GM19452 (cell line): ENCODE measurements at regions not wholly inside any gene's neighbourhood (a gene's known extent, or its start where the extent isn't known, plus 50 kb on each side); places are given as distances from the start of the nearest gene placed in this dataset.

Experiments used
- ATAC-seq: cut with Tn5 transposase; IDR thresholded peaks from one replicate; pipeline ENCODE4 v1.9.1; 2021; ENCODE audit not compliant: unreplicated experiment

DNA sequence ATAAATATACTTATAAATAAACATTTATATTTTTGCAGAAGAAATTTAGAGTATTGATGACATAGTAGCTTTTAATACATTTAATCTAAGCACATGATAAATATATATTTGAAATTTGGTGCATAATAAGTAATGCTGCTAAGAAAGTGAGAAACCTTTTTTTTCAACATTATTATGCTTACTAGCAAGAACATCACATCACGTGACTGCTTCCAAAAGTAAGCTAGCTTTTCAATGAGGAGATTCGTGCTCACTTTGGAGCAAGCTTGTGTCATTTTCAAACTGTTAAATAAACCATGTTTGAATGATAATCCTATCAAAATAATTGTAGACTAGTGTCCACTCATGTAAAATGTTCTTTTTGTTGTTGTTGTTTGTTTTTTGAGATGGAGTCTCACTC is 109.0 kb upstream of the SLC4A7 start:
- no peak for ATAC-seq

DNA sequence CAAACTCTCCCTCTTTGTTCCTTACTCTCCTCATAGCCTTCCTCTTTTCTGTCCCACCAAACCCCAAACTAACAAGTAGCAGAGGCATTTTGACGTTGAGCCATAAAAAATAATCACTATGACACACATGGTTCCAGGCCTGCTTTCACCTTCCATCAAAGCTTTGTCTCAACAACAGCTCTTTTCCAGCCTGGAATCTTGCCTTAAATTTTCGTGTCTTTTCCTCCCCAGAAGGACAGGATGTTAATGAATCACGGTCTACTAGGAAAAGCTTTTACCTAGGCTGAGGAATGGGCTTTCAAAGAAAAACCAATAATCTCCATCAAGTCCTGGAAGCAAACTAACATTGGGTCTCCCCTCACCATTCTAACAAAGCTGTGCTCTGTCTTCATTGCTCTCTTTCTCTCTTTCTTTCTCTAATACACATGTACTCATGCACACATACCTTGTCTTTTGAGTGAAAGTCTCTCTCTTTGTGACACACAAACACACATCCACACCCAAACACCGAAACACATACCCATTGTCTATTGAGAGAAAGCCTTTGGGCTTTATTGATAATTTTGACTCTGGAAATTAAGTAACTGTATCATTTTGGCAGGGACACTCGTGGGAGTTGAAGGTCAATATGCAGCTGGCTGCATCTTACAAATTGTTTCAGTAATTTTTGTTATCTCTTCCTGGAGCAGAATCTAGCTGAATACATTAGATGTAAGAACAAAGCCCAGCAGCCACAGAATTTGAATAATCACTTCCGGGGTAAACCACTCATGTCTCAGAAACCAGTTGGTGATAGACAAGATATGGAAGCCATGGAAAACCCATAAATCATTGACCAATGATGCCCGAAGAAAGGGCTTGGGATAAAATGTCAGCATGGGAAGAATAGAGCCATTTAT is 107.4 kb upstream of the SLC4A7 start:
- peak; percentile 65 for ATAC-seq

- ATAC-seq: no peak
These were observed 106.5 kb upstream of the SLC4A7 start for GRCh38 chr3:27590437-27591298.

DNA sequence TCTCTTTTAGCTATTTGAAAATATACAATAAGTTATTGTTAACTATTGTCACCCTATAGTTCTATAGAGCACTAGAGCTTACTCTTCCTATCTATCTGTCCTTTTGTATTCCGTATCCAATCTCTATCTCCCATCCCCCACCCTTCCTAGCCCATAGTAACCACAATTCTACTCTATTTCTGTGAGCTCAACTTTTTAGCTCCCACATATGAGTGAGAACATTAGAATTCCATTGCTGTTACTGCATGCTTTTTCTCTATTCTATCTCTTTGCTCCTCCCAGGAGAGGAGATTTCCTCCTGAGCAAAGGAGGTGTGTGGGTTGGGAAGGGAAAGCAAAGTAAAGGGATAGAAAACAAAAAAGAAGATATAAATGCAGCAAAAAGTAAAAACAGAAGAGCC is 105.6 kb upstream of the SLC4A7 start:
- no peak for ATAC-seq

GRCh38 chr3:27585429-27585828 is 101.2 kb upstream of the SLC4A7 start:
- ATAC-seq: no peak

DNA sequence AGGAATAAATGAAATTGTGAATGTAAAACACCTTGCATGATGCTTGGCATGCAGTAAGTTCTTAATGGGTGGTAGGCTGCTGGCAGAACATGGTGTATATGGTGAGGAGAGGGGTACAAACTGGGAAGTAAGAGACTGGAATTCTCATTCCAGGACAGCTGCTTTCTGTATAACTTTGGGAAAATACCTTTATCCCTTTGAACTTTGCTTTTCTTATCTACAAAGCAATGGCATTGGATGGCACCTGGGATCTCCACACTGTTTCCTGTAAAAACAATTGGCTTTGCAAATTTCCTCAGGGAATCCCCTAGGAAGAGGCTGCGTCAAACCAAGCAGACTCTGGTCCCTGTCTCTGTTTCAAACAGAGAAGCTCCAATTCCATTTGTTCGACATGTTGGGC is 100.7 kb upstream of the SLC4A7 start:
- no peak for ATAC-seq

DNA sequence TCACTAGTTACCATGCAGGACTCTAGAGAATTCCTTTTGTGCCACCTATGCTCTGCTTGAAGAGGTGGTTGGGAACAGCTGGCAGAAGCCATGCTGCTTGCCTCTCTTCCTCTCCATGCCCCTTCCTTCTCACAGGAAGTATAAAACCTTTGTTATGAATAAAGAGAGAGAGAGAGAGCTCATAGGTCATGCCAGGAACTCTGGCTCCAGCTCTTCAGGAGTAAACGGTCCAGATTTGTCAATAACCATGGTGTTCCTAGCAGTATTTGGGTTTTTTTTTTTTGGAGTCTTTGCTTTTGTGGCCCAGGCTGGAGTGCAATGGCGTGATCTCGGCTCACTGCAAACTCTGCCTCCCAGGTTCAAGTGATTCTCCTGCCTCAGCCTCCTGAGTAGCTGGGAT is 97.7 kb upstream of the SLC4A7 start:
- no peak for ATAC-seq

GRCh38 chr3:27578032-27578431 is 93.8 kb upstream of the SLC4A7 start:
- ATAC-seq: no peak

- ATAC-seq: no peak
These were observed 93.3 kb upstream of the SLC4A7 start for GRCh38 chr3:27577504-27577903.

DNA sequence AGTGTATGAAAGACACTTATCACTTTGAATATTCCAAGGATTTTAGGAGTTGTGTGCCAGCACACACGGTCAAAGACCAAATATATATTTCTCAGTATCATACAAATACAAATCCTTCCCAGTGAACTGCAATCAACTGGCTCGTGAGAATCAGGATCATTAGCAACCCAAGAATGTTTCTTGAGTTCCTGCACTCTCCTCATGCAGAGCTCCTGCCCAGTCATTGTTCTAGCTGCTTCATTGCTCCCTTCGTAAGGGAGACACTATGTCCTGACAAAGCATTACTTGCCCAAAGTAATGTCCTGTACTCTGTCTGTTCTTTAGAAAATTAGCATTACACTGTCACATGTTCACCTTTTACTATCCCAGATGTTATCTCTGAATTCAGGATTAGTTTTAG is 92.0 kb upstream of the SLC4A7 start:
- ATAC-seq: no peak

DNA sequence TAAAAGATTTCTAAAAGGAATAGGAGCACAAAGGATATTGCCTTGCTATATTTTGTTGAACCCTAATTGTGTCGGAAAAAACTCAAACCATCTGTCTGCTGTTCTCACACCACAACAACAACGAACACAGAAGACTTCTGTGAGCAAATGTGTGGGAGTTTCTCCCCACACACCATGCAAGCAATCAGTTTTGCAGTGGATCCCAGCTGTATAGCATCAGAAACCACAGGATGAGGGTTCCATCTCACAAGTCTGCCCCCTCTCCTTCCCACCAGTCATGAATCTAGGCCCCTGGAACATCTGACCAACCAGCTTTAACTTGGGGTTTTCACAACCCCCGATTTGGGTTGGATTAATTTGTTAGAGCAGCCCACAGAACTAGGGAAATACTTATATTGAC is 91.3 kb upstream of the SLC4A7 start:
- no peak for ATAC-seq

GRCh38 chr3:27574438-27574795 is 90.2 kb upstream of the SLC4A7 start:
- no peak for ATAC-seq

DNA sequence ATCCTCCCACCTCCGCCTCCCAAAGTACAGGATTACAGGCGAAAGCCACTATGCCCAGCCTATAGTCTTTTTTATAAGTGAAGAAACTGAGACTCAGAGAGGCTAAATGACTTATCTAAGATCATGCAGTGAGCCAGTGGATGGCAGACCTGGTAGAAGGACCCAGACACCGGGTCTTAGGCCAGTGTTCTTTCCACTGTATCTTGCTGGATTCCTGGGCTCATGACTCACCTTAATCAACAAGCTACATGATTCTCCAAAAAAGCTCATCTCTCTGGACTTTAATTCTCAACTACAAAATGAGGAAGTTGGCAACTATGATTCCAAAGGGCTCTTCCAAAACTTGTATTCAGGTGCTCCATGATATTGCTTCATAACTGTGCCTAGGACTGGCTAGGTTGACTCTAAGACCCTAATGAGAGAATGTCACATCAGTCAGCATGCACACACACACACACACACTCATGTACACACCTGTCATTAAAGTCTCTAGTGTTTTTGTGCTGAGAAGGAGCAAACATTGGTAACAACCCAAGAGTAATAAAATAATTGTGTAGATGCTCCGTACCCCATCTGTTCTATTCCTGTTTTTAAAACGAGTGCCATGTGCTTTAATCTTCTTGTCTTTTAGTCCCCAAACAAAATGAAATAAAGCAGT is 89.7 kb upstream of the SLC4A7 start:
- no peak for ATAC-seq

DNA sequence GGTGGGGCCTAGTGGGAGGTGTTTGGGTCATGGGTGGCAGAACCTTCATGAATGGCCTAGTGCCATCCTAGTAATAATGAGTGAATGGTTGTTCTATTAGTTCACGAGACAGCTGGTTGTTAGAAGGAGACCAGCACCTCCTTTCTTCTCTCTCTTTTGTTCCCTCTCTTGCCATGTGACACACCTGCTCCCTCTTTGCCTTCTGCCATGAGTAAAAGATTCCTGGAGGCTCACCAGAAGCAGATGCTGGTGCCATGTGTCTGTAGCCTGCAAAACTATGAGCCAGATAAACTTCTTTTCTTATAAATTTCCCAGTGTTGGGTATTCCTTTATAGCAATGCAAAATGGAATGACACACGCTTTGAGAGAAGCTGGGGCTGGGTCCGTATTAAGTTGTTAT is 89.0 kb upstream of the SLC4A7 start:
- ATAC-seq: no peak

- no peak for ATAC-seq
These were observed 87.2 kb upstream of the SLC4A7 start for GRCh38 chr3:27571345-27571744.

DNA sequence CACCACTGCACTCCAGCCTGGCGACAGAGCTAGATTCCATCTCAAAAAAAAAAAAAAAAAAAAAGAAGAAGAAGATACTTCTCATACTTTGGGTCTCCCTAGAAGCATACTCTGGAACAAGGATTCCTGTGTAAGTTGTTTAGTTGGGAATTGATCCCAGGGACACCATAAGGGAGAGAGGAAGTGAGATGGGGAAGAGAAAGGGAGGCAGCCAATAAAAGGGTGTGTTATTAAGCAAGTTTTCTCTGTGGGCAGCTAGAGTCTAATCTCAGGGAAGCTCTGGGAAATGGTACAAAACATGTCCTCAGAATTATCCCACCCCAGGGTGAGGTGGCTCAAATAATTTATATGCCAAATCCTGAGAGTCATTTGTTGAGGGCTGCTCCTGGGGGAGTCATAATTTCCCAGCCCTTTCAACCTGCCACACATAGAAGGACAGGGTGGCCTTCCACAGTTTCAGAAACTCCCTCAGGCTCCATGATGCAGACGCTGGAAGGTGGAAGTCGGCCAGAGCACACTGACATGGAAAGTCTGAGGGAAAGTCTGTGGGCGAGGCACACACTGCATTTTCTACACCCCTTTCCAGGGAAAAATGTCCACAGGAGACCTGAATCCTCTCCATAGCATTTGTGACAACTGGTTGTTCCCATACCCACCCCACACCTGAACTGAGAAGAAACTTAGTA is 86.4 kb upstream of the SLC4A7 start:
- no peak for ATAC-seq

- no peak for ATAC-seq
These were observed 84.2 kb upstream of the SLC4A7 start for GRCh38 chr3:27568393-27568792.

GRCh38 chr3:27567251-27567650 is 83.1 kb upstream of the SLC4A7 start:
- no peak for ATAC-seq

DNA sequence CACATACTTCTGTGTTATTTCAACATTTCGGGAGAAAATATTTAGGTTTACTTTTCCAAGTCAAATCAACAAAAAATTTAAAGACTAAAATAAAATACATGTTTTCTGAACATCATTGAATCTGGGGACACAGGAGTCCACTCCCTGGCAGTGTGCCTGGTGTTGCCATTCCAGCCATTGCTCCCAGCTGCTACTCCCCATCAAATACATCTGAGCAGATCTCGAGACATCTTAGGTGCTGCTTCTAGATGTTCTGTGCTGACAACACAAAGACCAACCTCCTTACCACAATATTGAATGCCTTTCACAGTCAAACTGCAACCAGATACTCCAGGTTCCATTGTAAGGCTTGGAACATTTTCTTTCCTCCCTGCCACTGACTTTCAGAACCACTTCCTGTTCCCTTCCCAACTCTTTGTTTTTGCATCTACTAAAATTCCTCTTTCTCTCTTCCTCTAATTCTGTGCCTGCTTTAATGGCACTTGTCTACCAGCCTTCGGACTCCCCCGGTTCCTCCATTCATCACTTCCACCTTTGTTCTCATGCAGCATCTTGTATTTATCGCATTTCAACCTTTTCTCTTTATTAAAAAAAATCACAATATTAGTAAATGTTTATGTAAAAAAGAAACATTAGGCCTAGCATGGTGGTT is 81.1 kb upstream of the SLC4A7 start:
- ATAC-seq: no peak

DNA sequence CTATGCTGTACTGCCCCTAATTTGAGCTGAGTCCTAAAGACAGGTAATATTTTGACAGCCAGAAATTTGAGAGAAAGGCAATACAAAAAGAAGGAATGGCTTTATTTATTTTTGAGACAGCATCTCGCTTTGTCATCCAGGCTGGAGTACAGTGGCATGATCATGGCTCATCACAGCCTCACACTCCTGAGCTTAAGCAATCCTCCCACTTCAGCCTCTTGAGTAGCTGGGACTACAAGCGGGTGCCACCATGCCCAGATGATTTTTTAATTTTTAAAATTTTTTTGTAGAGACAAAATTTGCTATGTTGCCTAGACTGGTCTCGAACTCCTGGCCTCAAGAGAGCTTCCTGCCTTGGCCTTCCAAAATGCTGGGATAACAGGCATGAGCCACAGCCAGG is 77.4 kb upstream of the SLC4A7 start:
- no peak for ATAC-seq
